Activated gamma-delta T cell (primary cell): ENCODE measurements at regions not wholly inside any gene's neighbourhood (a gene's known extent, or its start where the extent isn't known, plus 50 kb on each side); places are given as distances from the start of the nearest gene placed in this dataset.
"Not testable (repeated sequence)": the region's sequence is repeated elsewhere in the genome, so short reads cannot be mapped to it uniquely, and the experiment has no call there.

Experiments used
- DNase-seq: peaks from one replicate; lab custom pipeline; 2025; lab: John Stamatoyannopoulos, UW

DNA sequence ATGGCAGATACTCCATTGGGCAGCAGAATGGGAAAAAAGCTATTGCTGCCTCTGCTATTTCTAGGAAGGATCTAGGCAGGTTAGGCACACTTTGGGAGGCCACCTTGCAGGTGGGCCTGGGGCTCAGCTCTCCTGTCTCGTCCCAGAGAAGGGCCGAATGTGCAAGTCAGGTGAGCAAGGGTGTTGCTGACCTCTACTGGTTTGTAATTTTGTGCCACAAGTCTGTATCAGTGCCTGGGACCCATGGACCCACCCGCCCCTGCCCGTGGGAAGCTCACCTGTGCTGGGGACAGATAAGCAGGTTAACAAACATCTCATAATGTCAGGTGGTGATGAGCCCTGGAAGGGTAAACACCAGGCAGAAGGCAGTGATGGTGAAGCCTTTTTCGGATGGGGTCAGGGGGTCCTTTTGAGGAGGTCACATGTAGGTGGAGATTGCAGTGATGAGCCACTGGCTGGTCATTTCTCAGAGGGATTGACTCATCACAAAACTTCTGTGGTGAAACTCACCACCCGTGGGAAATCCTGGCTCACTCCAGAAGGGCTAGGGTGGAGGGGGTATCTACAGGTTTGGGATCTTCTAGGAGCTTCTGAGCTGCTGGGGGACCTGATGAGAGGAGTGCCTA, 161.3 kb downstream of the KLF13 start:
- no peak for DNase-seq

- DNase-seq: no peak
These were observed 162.0 kb downstream of the KLF13 start for GRCh38 chr15:31488437-31489204.

GRCh38 chr15:31489281-31489680, 162.6 kb downstream of the KLF13 start:
- no peak for DNase-seq

GRCh38 chr15:31489801-31490646, 163.4 kb downstream of the KLF13 start:
- no peak for DNase-seq

DNA sequence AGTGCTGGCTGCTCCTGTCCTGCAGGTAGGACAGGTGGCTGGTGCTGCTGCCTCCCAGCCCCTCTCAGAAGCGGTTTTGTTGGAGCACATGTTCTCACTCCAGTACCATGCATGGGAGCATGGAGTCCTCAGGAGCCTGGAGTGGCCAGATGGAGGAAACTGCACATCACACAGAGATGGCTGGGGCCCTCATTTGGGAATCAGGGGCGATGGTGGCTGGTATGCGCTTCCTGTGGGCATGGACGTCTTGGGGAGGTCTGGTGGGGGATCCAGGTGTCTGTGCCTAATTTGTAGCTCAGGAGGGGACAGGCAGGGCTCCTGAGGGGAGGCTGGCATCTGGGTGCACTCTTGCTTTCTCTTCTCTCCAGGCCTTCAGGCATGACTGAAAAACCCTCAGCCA, 168.2 kb downstream of the KLF13 start:
- DNase-seq: no peak

DNA sequence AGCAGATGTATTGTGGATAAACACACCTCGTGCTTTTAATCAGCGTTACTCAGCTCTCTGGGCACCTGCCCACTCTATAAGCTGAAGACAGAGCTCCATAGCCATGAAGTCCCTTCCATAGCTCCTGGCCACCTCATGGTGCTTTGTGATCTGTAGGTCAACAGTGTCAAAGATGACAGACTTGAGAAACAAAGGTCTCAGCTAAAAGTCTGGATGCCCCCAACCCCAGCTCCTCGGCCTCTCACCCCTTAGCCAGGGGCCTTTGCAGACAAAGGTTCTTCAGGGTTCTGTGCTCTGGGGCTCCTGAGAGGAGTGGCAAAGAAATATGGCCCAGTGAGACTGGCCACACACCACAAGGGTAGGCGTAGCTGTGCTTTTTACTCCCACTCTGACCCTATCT, 168.6 kb downstream of the KLF13 start:
- no peak for DNase-seq

GRCh38 chr15:31497838-31498237, 171.2 kb downstream of the KLF13 start:
- DNase-seq: no peak

- DNase-seq: no peak
These were observed 171.7 kb downstream of the KLF13 start for GRCh38 chr15:31498329-31498728.

DNA sequence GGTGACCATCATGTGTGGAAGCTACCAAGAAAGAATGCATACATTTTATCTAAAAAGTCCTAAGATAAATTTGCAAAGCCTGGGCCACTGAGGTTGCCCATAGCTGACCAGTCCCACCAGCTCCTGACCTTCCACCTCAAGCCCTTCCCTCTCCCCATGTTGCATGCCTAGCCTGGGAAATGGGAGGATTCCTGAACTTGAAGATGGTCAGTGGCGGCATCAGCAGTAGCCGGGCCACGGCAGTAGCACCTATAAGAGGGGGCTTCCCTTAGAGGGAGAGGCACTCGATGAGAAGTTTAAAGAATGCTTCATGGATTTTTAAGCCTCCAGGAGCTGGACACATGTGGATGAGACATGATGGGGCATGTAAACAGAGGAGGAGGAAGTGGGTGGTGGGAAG, 172.1 kb downstream of the KLF13 start:
- DNase-seq: no peak

DNA sequence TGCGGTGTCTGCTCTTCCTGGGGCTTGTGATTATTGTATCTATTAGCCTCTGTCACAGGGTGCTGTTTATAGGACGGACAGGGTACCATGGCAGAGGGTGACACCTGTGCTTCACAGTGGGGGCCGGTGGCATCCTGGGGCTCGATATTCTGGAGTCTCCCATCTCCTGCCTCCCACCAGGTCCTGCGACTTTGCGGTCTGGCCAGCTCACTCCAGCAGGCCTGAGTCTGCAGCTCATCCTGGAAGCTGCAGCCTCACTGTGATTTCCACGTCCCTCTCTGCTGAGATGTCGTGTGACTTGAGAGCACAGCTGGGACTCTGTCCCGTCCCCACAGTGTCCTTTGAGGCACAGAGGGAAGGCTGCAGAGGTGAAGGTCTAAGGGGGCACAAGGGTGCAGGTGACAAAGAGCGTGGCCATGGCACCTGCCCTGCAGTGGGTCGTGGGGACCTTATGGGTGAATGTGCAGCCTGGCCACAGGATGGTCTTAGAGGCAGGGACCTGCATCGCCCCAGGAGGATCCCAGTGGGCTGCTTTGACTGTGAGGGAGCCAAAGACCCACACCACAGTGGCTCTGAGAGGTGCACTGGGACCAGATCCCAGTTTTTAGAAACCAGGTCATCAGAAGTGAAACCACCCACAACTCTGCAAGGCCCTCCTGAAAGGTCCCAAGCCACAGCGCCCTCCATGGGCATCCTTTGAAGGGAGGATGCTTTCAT, 172.8 kb downstream of the KLF13 start:
- DNase-seq: no peak

GRCh38 chr15:31499953-31500765, 173.5 kb downstream of the KLF13 start:
- no peak for DNase-seq

DNA sequence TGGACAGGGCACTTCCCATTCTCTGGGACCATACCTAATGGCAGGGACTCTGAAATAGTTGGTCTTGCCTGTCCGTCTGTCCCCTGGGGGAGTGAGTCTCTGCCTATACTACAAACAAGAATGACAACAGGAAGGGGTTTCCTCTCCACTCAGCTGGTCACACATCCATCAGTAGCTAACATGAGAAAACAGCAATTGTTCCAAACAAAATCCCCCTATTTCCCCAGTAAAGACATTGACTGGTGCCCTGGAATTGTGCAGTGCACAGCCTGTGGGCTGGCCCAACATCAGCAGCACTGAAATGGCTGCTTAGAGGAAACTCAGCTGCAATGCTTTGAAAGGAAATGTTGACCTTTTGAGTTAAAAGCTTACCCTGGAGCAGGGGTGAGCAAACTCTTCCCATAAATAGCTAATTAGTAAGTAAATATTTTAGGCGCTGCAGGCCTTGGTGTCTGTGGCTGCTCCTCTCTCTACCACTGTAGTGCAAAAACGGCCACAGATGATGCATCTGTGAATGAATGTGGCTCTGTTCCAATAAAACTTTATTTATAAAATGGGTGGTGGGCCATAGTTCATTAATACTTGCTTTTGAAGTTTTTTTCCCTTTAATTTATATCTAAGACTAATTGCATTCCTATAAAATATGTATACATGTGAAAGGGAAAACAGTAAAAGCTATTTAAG, 174.3 kb downstream of the KLF13 start:
- DNase-seq: no peak

DNA sequence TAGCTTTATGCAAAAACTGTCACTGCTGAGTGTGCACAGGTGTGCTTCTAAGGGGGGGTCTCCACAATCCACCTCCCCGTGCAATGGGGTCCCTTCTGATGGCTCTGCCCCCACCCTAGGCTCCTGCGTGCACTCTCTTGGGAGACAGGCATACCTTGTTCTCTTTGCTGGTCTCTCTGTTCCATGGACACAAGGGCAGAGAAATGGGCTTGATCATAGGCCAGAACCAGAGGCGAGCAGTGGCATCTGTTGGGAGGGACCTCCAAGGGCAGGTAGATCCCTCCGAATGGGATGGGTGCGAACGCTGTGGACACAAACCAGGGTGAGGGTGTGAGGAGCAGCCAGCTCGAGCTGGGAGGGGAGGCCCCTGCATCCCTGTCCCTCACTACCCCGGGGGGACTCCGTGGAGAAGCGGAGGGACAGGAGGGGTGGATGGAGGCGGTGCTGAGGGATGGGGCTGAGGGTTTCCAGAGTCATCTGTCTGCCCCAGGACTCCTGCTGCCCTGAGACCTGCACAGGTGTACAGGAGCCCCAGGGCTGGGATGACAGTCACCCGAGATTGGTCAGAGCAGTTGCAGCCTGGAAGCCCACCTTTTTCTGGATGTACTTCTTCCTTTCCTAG, 175.0 kb downstream of the KLF13 start:
- no peak for DNase-seq

DNA sequence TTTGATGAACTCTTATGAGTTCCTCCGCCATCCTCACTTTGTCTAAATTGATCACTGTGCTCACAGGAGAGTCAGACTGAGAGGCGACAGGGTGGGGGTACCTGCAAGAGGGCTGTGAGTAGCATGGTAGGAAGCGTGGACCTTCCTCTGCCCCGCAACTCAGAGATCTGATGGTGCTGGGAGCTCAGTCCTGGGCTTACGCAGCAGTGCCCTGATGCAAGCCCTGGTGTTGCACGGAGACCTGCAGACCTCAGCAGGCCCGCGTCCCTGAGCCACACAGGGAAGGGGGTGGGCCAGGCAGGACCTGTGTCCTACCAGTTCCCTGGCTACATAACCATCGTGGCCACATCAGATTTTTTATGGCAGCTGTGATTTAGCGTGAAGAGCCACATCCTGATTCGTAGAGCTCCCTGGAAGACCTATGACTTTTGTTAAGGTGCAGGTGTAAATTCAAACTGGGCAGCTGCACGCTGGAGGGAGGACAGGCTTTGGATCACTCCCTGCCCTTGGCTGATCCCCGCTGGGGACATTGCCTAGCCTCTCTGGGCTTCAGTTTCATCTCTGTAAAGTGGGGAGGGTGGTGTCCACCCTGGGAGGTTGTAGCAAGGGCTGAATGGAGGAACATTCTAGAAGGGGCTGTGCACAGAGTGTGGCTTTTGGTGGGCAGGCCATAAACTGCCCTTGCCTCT, 176.1 kb downstream of the KLF13 start:
- no peak for DNase-seq

GRCh38 chr15:31503256-31503655, 176.6 kb downstream of the KLF13 start:
- DNase-seq: no peak

GRCh38 chr15:31503758-31504461, 177.3 kb downstream of the KLF13 start:
- no peak for DNase-seq

GRCh38 chr15:31504462-31504839, 177.8 kb downstream of the KLF13 start:
- DNase-seq: no peak

DNA sequence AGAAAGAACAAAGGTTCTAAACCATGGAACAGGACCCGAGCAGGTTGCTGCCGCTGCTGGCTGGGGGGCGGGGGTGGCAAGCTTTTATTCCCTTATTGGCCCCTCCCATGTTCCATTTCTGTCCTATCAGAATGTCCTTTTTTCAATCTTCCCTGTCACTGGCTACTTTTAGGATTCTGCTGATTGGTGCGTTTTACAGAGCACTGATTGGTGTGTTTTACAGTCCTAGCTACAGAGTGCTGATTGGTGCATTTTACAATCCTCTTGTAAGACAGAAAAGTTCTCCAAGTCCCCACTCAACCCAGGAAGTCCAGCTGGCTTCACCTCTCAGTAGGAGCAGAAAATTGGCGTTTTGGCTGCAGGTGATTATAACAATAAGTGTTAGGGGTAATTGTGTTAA, 180.9 kb downstream of the KLF13 start:
- DNase-seq: not testable (repeated sequence)

GRCh38 chr15:31508656-31509055, 182.0 kb downstream of the KLF13 start:
- no peak for DNase-seq
